GM12864 (cell line): ENCODE measurements at regions not wholly inside any gene's neighbourhood (a gene's known extent, or its start where the extent isn't known, plus 50 kb on each side); places are given as distances from the start of the nearest gene placed in this dataset.

Experiments used
- DNase-seq: peaks from one replicate; pipeline ENCODE4 v3.0.0-alpha.2; 2011; ENCODE audit warnings: low read depth
- H3K4me3 ChIP-seq: 2 replicates; pipeline ENCODE4 v1.5.1; 2011; ENCODE audit warnings: mild to moderate bottlenecking, low read depth, low read length, control low read depth
- CTCF ChIP-seq: IDR thresholded peaks from 2 replicates; pipeline ENCODE4 v1.5.1; 2011; ENCODE audit warnings: low read depth, mild to moderate bottlenecking, moderate library complexity, low read length, control low read depth, inconsistent platforms; ENCODE audit errors: missing control alignments

GRCh38 chr10:62869958-62870357 lies 53.8 kb upstream of the EGR2 start:
- TF ChIP-seq CTCF = no peak
- H3K4me3 ChIP-seq = no peak overlapping the region
- no peak for DNase-seq

- no peak for DNase-seq
- no peak overlapping the region for H3K4me3 ChIP-seq
- no peak for TF ChIP-seq CTCF
Observed at GRCh38 chr10:62866941-62867340, 50.8 kb upstream of the EGR2 start.

- H3K4me3 ChIP-seq = no peak overlapping the region
- DNase-seq = no peak
- TF ChIP-seq CTCF = no peak
Observed at GRCh38 chr10:62866451-62866850, 50.3 kb upstream of the EGR2 start.
